Erythroblast (primary cell): ENCODE measurements at regions not wholly inside any gene's neighbourhood (a gene's known extent, or its start where the extent isn't known, plus 50 kb on each side); places are given as distances from the start of the nearest gene placed in this dataset.

Source experiments
- GATA1 ChIP-seq: IDR thresholded peaks from 2 replicates; pipeline ENCODE4 v1.6.1; 2011; ENCODE audit warnings: low read depth, mild to moderate bottlenecking, control low read depth, low read length, moderate library complexity
- POLR2A ChIP-seq: IDR thresholded peaks from 2 replicates; pipeline ENCODE4 v1.6.1; 2011; ENCODE audit warnings: mild to moderate bottlenecking, low read length

GRCh38 chr6:8315154-8315553, 120.2 kb downstream of the SLC35B3 start:
- TF ChIP-seq POLR2A (no peak), GATA1 (no peak)
